Endothelial cell of umbilical vein (primary cell): ENCODE measurements at regions not wholly inside any gene's neighbourhood (a gene's known extent, or its start where the extent isn't known, plus 50 kb on each side); places are given as distances from the start of the nearest gene placed in this dataset.

ENCODE experiments used
- BruUV-seq: library from RNA; stranded (reverse); fragments of 400-500 nt; replicated peaks from 2 replicates; lab custom pipeline; 2021; lab: Mats Ljungman, UMichigan
- CTCF ChIA-PET: fragments of 300-600, 350-600 bp; sonication (Branson Sonifier 250); formaldehyde crosslinking; loops from one replicate; lab custom pipeline; 2021; ENCODE audit warnings: antibody characterized with exemption, inconsistent platforms; lab: Charles Lee
- POLR2A ChIA-PET: fragments of 300-600, 350-600 bp; sonication (Branson Sonifier 250); formaldehyde crosslinking; loops from one replicate; lab custom pipeline; 2021; ENCODE audit warnings: antibody characterized with exemption, inconsistent platforms; lab: Charles Lee
- DNase-seq: peaks from one replicate; pipeline ENCODE4 v3.0.0-alpha.2; 2011; ENCODE audit warnings: low read depth, low spot score
- FAIRE-seq: peaks from 2 replicates; lab custom pipeline; 2011; peaks lifted over from hg19 to GRCh38; lab: Jason Lieb, UNC
- H2AFZ ChIP-seq: 2 replicates; pipeline ENCODE4 v1.6.0; 2012; ENCODE audit warnings: low read depth, low read length, control low read depth, inconsistent platforms
- H3K27ac ChIP-seq: 2 replicates; pipeline ENCODE4 v1.5.1; 2011; ENCODE audit warnings: low read depth, mild to moderate bottlenecking, control low read depth, low read length, moderate library complexity; ENCODE audit not compliant: insufficient read depth
- H3K27me3 ChIP-seq, 2 experiments: 2 replicates each; pipeline versions ENCODE4 v1.6.0 to v1.6.1; 2011; ENCODE audit warnings: low read length in 2 of 2, mixed read lengths in 1 of 2; ENCODE audit not compliant: control insufficient read depth in 2 of 2, insufficient read depth in 2 of 2
- H3K36me3 ChIP-seq, 2 experiments: 2 replicates in 1 of 2; 3 replicates in 1 of 2; pipeline ENCODE4 v1.5.1; 2011; ENCODE audit warnings: low read length in 2 of 2, mild to moderate bottlenecking in 1 of 2, moderate library complexity in 1 of 2; ENCODE audit not compliant: control insufficient read depth in 2 of 2, insufficient read depth in 2 of 2; ENCODE audit errors: extremely low read depth in 1 of 2
- H3K4me1 ChIP-seq: 3 replicates; pipeline ENCODE4 v1.5.1; 2011; ENCODE audit warnings: mild to moderate bottlenecking, low read length; ENCODE audit not compliant: control insufficient read depth, insufficient read depth; ENCODE audit errors: extremely low read depth
- H3K4me2 ChIP-seq: 2 replicates; pipeline ENCODE4 v1.6.1; 2011; ENCODE audit warnings: low read length, control low read depth, mixed read lengths; ENCODE audit not compliant: insufficient read depth
- H3K4me3 ChIP-seq, 3 experiments: fragments of 200-600 bp in 1 of 3; sonication (generic), shearing (Covaris generic) in 1 of 3; replicated peaks in 1 of 3; 2 replicates each; pipeline ENCODE4 v1.5.1; 2011 to 2016; ENCODE audit warnings: control low read depth in 3 of 3, low read length in 3 of 3, mild to moderate bottlenecking in 2 of 3, inconsistent platforms in 1 of 3, low read depth in 1 of 3, moderate library complexity in 1 of 3; ENCODE audit not compliant: insufficient read depth in 1 of 3
- H3K79me2 ChIP-seq: 2 replicates; pipeline ENCODE4 v1.6.0; 2012; ENCODE audit warnings: low read length, inconsistent platforms; ENCODE audit not compliant: control insufficient read depth, insufficient read depth
- H3K9ac ChIP-seq: replicated peaks from 2 replicates; pipeline ENCODE3; 2011; ENCODE audit warnings: low read length, control low read depth; ENCODE audit not compliant: insufficient read depth; ENCODE audit errors: extremely low read depth
- H3K9me1 ChIP-seq: replicated peaks from 3 replicates; pipeline ENCODE4 v1.6.0; 2011; ENCODE audit warnings: mild to moderate bottlenecking, low read length; ENCODE audit not compliant: control insufficient read depth, insufficient read depth; ENCODE audit errors: extremely low read depth
- H3K9me3 ChIP-seq: replicated peaks from 2 replicates; pipeline ENCODE4 v1.5.1; 2012; ENCODE audit warnings: low read length, inconsistent platforms; ENCODE audit not compliant: control insufficient read depth, insufficient read depth
- H4K20me1 ChIP-seq: replicated peaks from 2 replicates; pipeline ENCODE3; 2011; ENCODE audit warnings: mild to moderate bottlenecking, low read length; ENCODE audit not compliant: control insufficient read depth, insufficient read depth; ENCODE audit errors: extremely low read depth
- EZH2 ChIP-seq: IDR thresholded peaks from 2 replicates; pipeline ENCODE4 v1.6.1; 2012; ENCODE audit warnings: borderline replicate concordance, low read depth, mild to moderate bottlenecking, moderate library complexity, low read length, inconsistent platforms; ENCODE audit not compliant: severe bottlenecking
- FOS ChIP-seq: IDR thresholded peaks from 2 replicates; pipeline ENCODE4 v1.6.1; 2011; ENCODE audit warnings: mild to moderate bottlenecking, low read length, moderate library complexity, borderline replicate concordance; ENCODE audit not compliant: insufficient read depth
- GATA2 ChIP-seq: IDR thresholded peaks from 2 replicates; pipeline ENCODE4 v1.7.0; 2011; ENCODE audit warnings: low read depth, mild to moderate bottlenecking, moderate library complexity, mixed read lengths, low read length; ENCODE audit not compliant: insufficient read length, insufficient read depth
- JUN ChIP-seq: IDR thresholded peaks from 2 replicates; pipeline ENCODE4 v1.6.1; 2011; ENCODE audit warnings: borderline replicate concordance, low read depth; ENCODE audit not compliant: insufficient read length, insufficient read depth
- MYC ChIP-seq: IDR thresholded peaks from one replicate; pipeline ENCODE4 v1.6.1; 2011; ENCODE audit warnings: mild to moderate bottlenecking, low read depth, low read length
- POLR2A ChIP-seq: IDR thresholded peaks from 2 replicates; pipeline ENCODE4 v1.6.1; 2012; ENCODE audit warnings: low read depth, mild to moderate bottlenecking, control low read depth, low read length
- POLR2AphosphoS5 ChIP-seq: IDR thresholded peaks from 2 replicates; pipeline ENCODE4 v1.6.1; 2012; ENCODE audit warnings: low read depth, mild to moderate bottlenecking, control low read depth, low read length, moderate library complexity; ENCODE audit not compliant: insufficient read depth
- dilution Hi-C: fragments of 300-500 bp; cut with MboI; formaldehyde crosslinking; loops from one replicate; pipeline ENCODE4 v1.15.0; 2019; ENCODE audit warnings: low sequenced_read_pairs; ENCODE audit not compliant: extremely low pct_ligation_motif_present
- intact Hi-C: fragments of 100-400 bp; cut with micrococcal nuclease; formaldehyde crosslinking; loops from one replicate; pipeline ENCODE4 v1.10.0; 2022
- TF ChIP-seq, protein P1 (sequence below), 2 donors: IDR thresholded peaks; 1 replicate in 1 of 2; 2 replicates in 1 of 2; pipeline ENCODE4 v1.5.1; 2011; ENCODE audit warnings: low read length in 2 of 2, mild to moderate bottlenecking in 2 of 2, moderate library complexity in 2 of 2, control low read depth in 1 of 2, inconsistent platforms in 1 of 2, low read depth in 1 of 2; ENCODE audit not compliant: insufficient read depth in 1 of 2; ENCODE audit errors: extremely low read depth in 1 of 2
- TF ChIP-seq, protein P2 (sequence below): IDR thresholded peaks from 2 replicates; pipeline ENCODE4 v1.6.1; 2011; ENCODE audit not compliant: insufficient read depth, insufficient read length

DNA sequence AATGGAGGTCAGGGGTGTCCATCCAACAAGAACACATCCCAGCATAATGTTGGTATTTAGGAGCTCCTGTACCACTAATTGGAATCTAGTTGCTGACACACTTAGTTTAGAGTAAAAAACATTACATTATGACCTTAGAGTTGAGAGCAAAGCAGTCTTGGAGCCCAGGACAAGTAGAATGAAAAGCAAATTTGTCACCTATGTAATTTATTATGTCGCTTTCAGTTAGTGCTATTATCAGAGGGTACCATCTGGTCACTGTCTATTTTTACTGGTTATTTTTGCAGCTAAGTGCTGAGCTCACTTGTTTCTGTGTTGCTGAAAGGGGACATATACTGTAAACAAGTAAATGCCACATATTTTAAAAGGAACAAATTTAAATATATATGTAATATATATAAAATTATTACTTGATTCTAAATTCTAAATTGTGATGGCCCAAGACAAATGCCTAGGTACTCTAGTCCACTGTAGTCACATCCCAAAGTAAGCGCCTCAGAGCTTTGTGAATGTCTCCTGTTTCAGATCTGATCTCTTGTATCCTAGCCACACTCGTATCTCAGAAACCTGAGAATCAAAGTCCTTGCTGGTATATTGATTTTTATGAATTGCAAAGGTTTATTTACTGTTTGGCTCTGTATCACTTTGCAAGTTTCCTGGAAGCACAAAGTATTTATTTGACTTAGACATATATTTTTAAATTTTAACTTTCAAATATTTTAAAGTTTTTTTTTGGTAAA lies 148.6 kb upstream of the MAN1A1 start:
- Histone ChIP-seq H3K4me1 (no peaks in the 10 kb centered on the region), H3K9me1 (no peaks in the 10 kb centered on the region), H3K4me2 (no peak overlapping the region), H3K27ac (no peak overlapping the region), H4K20me1 (no peaks in the 10 kb centered on the region), H2AFZ (no peak overlapping the region), H3K36me3 (no peaks in the 10 kb centered on the region), H3K4me3 (no peak overlapping the region), H3K79me2 (no peaks in the 10 kb centered on the region), H3K9ac (no peak overlapping the region), H3K27me3 (no peaks in the 10 kb centered on the region), H3K9me3 (no peaks in the 10 kb centered on the region)
- no peak for TF ChIP-seq MYC
- TF ChIP-seq POLR2A = no peak
- TF ChIP-seq JUN = no peak
- TF ChIP-seq POLR2AphosphoS5 = no peak
- TF ChIP-seq EZH2 = no peak
- TF ChIP-seq, protein P1, sequence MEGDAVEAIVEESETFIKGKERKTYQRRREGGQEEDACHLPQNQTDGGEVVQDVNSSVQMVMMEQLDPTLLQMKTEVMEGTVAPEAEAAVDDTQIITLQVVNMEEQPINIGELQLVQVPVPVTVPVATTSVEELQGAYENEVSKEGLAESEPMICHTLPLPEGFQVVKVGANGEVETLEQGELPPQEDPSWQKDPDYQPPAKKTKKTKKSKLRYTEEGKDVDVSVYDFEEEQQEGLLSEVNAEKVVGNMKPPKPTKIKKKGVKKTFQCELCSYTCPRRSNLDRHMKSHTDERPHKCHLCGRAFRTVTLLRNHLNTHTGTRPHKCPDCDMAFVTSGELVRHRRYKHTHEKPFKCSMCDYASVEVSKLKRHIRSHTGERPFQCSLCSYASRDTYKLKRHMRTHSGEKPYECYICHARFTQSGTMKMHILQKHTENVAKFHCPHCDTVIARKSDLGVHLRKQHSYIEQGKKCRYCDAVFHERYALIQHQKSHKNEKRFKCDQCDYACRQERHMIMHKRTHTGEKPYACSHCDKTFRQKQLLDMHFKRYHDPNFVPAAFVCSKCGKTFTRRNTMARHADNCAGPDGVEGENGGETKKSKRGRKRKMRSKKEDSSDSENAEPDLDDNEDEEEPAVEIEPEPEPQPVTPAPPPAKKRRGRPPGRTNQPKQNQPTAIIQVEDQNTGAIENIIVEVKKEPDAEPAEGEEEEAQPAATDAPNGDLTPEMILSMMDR (IDR thresholded peaks at IDR 0.05; ENCODE audit: extremely low read depth in 1 of 2, insufficient read depth in 1 of 2, low read depth in 1 of 2, low read length in 2 of 2) = no peak
- TF ChIP-seq FOS = no peak
- TF ChIP-seq, protein P2, sequence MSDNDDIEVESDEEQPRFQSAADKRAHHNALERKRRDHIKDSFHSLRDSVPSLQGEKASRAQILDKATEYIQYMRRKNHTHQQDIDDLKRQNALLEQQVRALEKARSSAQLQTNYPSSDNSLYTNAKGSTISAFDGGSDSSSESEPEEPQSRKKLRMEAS = no peak
- TF ChIP-seq GATA2 = no peak
- BruUV-seq = no TSS peak
- intact Hi-C loops (no loop called here), dilution Hi-C loops (no loop called here)
- ChIA-PET POLR2A (no interaction called here), CTCF (no interaction called here)
- FAIRE-seq = no peak
- DNase-seq = no peak
